Astrocyte (in vitro differentiated cells and primary cell): ENCODE measurements at regions not wholly inside any gene's neighbourhood (a gene's known extent, or its start where the extent isn't known, plus 50 kb on each side); places are given as distances from the start of the nearest gene placed in this dataset.

Source experiments
- DNase-seq: peaks from one replicate; pipeline ENCODE4 v3.0.0-alpha.2; 2010; ENCODE audit warnings: low read depth
- FAIRE-seq: peaks from 2 replicates; lab custom pipeline; 2011; peaks lifted over from hg19 to GRCh38; lab: Jason Lieb, UNC
- H2AFZ ChIP-seq: 2 replicates; pipeline ENCODE4 v1.6.0; 2012; ENCODE audit warnings: low read depth, low read length, inconsistent platforms
- H3K27ac ChIP-seq: 2 replicates; pipeline ENCODE4 v1.5.1; 2011; ENCODE audit warnings: low read depth, low read length, inconsistent platforms
- H3K27me3 ChIP-seq: 2 replicates; pipeline ENCODE4 v1.6.0; 2011; ENCODE audit warnings: low read length, inconsistent platforms; ENCODE audit not compliant: insufficient read depth
- H3K36me3 ChIP-seq: 2 replicates; pipeline ENCODE4 v1.5.1; 2011; ENCODE audit warnings: low read length, inconsistent platforms; ENCODE audit not compliant: insufficient read depth
- H3K4me1 ChIP-seq: 2 replicates; pipeline ENCODE4 v1.5.1; 2011; ENCODE audit warnings: low read length, inconsistent platforms; ENCODE audit not compliant: insufficient read depth
- H3K4me2 ChIP-seq: 2 replicates; pipeline ENCODE4 v1.6.0; 2012; ENCODE audit warnings: low read length, inconsistent platforms
- H3K4me3 ChIP-seq: 2 replicates; pipeline ENCODE4 v1.5.1; 2011; ENCODE audit warnings: low read depth, mild to moderate bottlenecking, low read length, inconsistent platforms; ENCODE audit not compliant: insufficient read depth
- H3K79me2 ChIP-seq: 2 replicates; pipeline ENCODE4 v1.6.0; 2012; ENCODE audit warnings: mild to moderate bottlenecking, low read length, inconsistent platforms; ENCODE audit not compliant: insufficient read depth
- H3K9ac ChIP-seq: 2 replicates; pipeline ENCODE4 v1.6.0; 2012; ENCODE audit warnings: mild to moderate bottlenecking, low read length, inconsistent platforms
- H3K9me3 ChIP-seq: 2 replicates; pipeline ENCODE4 v1.5.1; 2012; ENCODE audit warnings: low read depth, mild to moderate bottlenecking, low read length, inconsistent platforms; ENCODE audit not compliant: insufficient read depth
- H4K20me1 ChIP-seq: 2 replicates; pipeline ENCODE4 v1.6.0; 2012; ENCODE audit warnings: low read length, inconsistent platforms; ENCODE audit not compliant: insufficient read depth
- H3K27ac Mint-ChIP-seq: one replicate; pipeline ENCODE4 v1.8.0; 2021; ENCODE audit warnings: mild to moderate bottlenecking, mixed read lengths; ENCODE audit not compliant: unreplicated experiment
- H3K27me3 Mint-ChIP-seq: one replicate; pipeline ENCODE4 v1.8.0; 2021; ENCODE audit warnings: low read depth, mixed read lengths; ENCODE audit not compliant: unreplicated experiment
- H3K36me3 Mint-ChIP-seq: one replicate; pipeline ENCODE4 v1.8.0; 2021; ENCODE audit warnings: low read depth, mixed read lengths; ENCODE audit not compliant: unreplicated experiment
- H3K4me1 Mint-ChIP-seq: one replicate; pipeline ENCODE4 v1.8.0; 2021; ENCODE audit warnings: low read depth, mixed read lengths; ENCODE audit not compliant: unreplicated experiment
- H3K4me3 Mint-ChIP-seq: one replicate; pipeline ENCODE4 v1.8.0; 2021; ENCODE audit warnings: mild to moderate bottlenecking, moderate library complexity, mixed read lengths; ENCODE audit not compliant: unreplicated experiment
- H3K9me3 Mint-ChIP-seq: one replicate; pipeline ENCODE4 v1.8.0; 2021; ENCODE audit warnings: mild to moderate bottlenecking, mixed read lengths; ENCODE audit not compliant: unreplicated experiment
- CTCF ChIP-seq: IDR thresholded peaks from 2 replicates; pipeline ENCODE4 v1.5.1; 2011; ENCODE audit warnings: low read depth, mild to moderate bottlenecking, inconsistent platforms, low read length, moderate library complexity; ENCODE audit not compliant: insufficient read depth
- EZH2 ChIP-seq: IDR thresholded peaks from 2 replicates; pipeline ENCODE4 v1.6.1; 2012; ENCODE audit warnings: mild to moderate bottlenecking, low read length, inconsistent platforms; ENCODE audit not compliant: insufficient read depth

GRCh38 chr14:84003346-84003745 is 1526.6 kb upstream of the FLRT2 start:
- H3K4me1 ChIP-seq: no peaks in the 10 kb centered on the region
- no peak overlapping the region for H3K4me2 ChIP-seq
- no peak overlapping the region for H3K9ac ChIP-seq
- H3K27ac ChIP-seq: no peak overlapping the region
- no peak overlapping the region for H3K4me3 ChIP-seq
- no peaks in the 10 kb centered on the region for H4K20me1 ChIP-seq
- FAIRE-seq (no peak), DNase-seq (no peak)
- H3K79me2 ChIP-seq: no peaks in the 10 kb centered on the region
- no peaks in the 10 kb centered on the region for H3K27me3 ChIP-seq
- Mint-ChIP-seq H3K27me3 (no peaks in the 10 kb centered on the region), H3K4me3 (no peak overlapping the region), H3K27ac (no peak overlapping the region), H3K4me1 (peaks cover 7% of the 10 kb centered on the region), H3K36me3 (no peaks in the 10 kb centered on the region), H3K9me3 (no peaks in the 10 kb centered on the region)
- no peaks in the 10 kb centered on the region for H3K9me3 ChIP-seq
- no peak for TF ChIP-seq EZH2
- TF ChIP-seq CTCF: no peak
- no peaks in the 10 kb centered on the region for H3K36me3 ChIP-seq
- no peak overlapping the region for H2AFZ ChIP-seq

GRCh38 chr14:84006643-84007155 is 1523.2 kb upstream of the FLRT2 start:
- peaks cover 7% of the 10 kb centered on the region for H3K4me1 Mint-ChIP-seq
- Histone ChIP-seq H3K36me3 (no peaks in the 10 kb centered on the region), H3K9ac (no peak overlapping the region), H3K27ac (no peak overlapping the region), H2AFZ (no peak overlapping the region), H3K9me3 (no peaks in the 10 kb centered on the region), H3K4me2 (no peak overlapping the region), H3K4me3 (no peak overlapping the region), H3K79me2 (no peaks in the 10 kb centered on the region), H4K20me1 (no peaks in the 10 kb centered on the region), H3K4me1 (no peaks in the 10 kb centered on the region), H3K27me3 (no peaks in the 10 kb centered on the region)
- no peak for TF ChIP-seq CTCF
- TF ChIP-seq EZH2: no peak
- H3K4me3 Mint-ChIP-seq: no peak overlapping the region
- H3K36me3 Mint-ChIP-seq: no peaks in the 10 kb centered on the region
- H3K27me3 Mint-ChIP-seq: no peaks in the 10 kb centered on the region
- no peak overlapping the region for H3K27ac Mint-ChIP-seq
- FAIRE-seq (no peak), DNase-seq (no peak)
- no peaks in the 10 kb centered on the region for H3K9me3 Mint-ChIP-seq

- Histone ChIP-seq H3K27me3 (no peaks in the 10 kb centered on the region), H3K4me2 (no peak overlapping the region), H2AFZ (no peak overlapping the region), H3K9ac (no peak overlapping the region), H3K4me3 (no peak overlapping the region), H3K4me1 (no peaks in the 10 kb centered on the region), H3K79me2 (no peaks in the 10 kb centered on the region), H4K20me1 (no peaks in the 10 kb centered on the region), H3K36me3 (no peaks in the 10 kb centered on the region), H3K9me3 (no peaks in the 10 kb centered on the region), H3K27ac (no peak overlapping the region)
- Mint-ChIP-seq H3K27me3 (no peaks in the 10 kb centered on the region), H3K9me3 (no peaks in the 10 kb centered on the region), H3K36me3 (no peaks in the 10 kb centered on the region), H3K4me1 (no peaks in the 10 kb centered on the region), H3K27ac (no peak overlapping the region), H3K4me3 (no peak overlapping the region)
- DNase-seq (no peak), FAIRE-seq (no peak)
- TF ChIP-seq CTCF: no peak
- no peak for TF ChIP-seq EZH2
Measured at GRCh38 chr14:84013424-84013823, 1516.5 kb upstream of the FLRT2 start.
